K562 (cell line): ENCODE measurements at regions not wholly inside any gene's neighbourhood (a gene's known extent, or its start where the extent isn't known, plus 50 kb on each side); places are given as distances from the start of the nearest gene placed in this dataset.

Source experiments
- ATAC-seq: fragments of 200-7000 bp; cut with Tn5 transposase; 3 replicates; pipeline ENCODE4 v1.9.1; 2020; ENCODE audit warnings: moderate library complexity
- BruUV-seq: library from RNA; stranded (reverse); fragments of 400-500 nt; replicated peaks from 2 replicates; lab custom pipeline; 2021; lab: Mats Ljungman, UMichigan
- CTCF ChIA-PET: fragments of 300-600 bp; formaldehyde crosslinking; extraction: SDS; loops from one replicate; lab custom pipeline; 2021; ENCODE audit warnings: low intra/inter-chr PET ratio; lab: Yijun Ruan, JAX
- POLR2A ChIA-PET: fragments of 300-600, 350-650 bp; sonication (Branson Sonifier 250); formaldehyde crosslinking; extraction: SDS; loops from one replicate; lab custom pipeline; 2021; ENCODE audit warnings: antibody characterized with exemption, inconsistent platforms; lab: Yijun Ruan, JAX
- DNase-seq, 4 experiments: peaks; one replicate each; pipeline versions ENCODE4 v3.0.0 to v3.0.0-alpha.2; 2011 to 2018; ENCODE audit warnings: low spot score in 3 of 4, mixed read lengths in 3 of 4; ENCODE audit errors: extremely low read depth in 1 of 4
- FAIRE-seq: peaks from 2 replicates; lab custom pipeline; 2011; peaks lifted over from hg19 to GRCh38; lab: Jason Lieb, UNC
- H2AFZ ChIP-seq: 2 replicates; pipeline ENCODE4 v1.6.0; 2011; ENCODE audit warnings: low read depth, low read length, control low read depth, inconsistent platforms
- H3K27ac ChIP-seq: fragments of 200-600 bp; 3 replicates; pipeline ENCODE4 v1.8.0; 2011; ENCODE audit warnings: low read depth, mild to moderate bottlenecking, control low read depth, inconsistent platforms, low read length, moderate library complexity, mixed read lengths; ENCODE audit errors: extremely low read depth
- H3K27me3 ChIP-seq, 2 experiments: fragments of 300-600 bp in 1 of 2; 2 replicates in 1 of 2; 3 replicates in 1 of 2; pipeline versions ENCODE4 v1.6.0 to v1.8.0; 2011; ENCODE audit warnings: inconsistent platforms in 2 of 2, low read length in 2 of 2, mild to moderate bottlenecking in 1 of 2, mixed read lengths in 1 of 2, moderate library complexity in 1 of 2; ENCODE audit not compliant: control insufficient read depth in 2 of 2, insufficient read depth in 2 of 2
- H3K36me3 ChIP-seq: fragments of 300-600 bp; 3 replicates; pipeline ENCODE4 v1.8.0; 2011; ENCODE audit warnings: mild to moderate bottlenecking, low read length, inconsistent platforms; ENCODE audit not compliant: control insufficient read depth, insufficient read depth
- H3K4me1 ChIP-seq, 2 experiments: fragments of 200-600 bp in 1 of 2; replicated peaks in 1 of 2; 2 replicates in 1 of 2; 3 replicates in 1 of 2; pipeline versions ENCODE4 v1.5.1 to v1.8.0; 2011; ENCODE audit warnings: inconsistent platforms in 2 of 2, low read length in 2 of 2, mild to moderate bottlenecking in 1 of 2, mixed read lengths in 1 of 2, moderate library complexity in 1 of 2; ENCODE audit not compliant: control insufficient read depth in 2 of 2, insufficient read depth in 2 of 2
- H3K4me2 ChIP-seq: 2 replicates; pipeline ENCODE4 v1.6.1; 2011; ENCODE audit warnings: low read length, control low read depth, inconsistent platforms, mixed read lengths; ENCODE audit not compliant: insufficient read depth
- H3K4me3 ChIP-seq: fragments of 200-600 bp; sonication (generic), shearing (Covaris generic); 2 replicates; pipeline ENCODE4 v1.5.1; 2016; ENCODE audit warnings: control low read depth, inconsistent platforms
- H3K79me2 ChIP-seq: fragments of 200-600 bp; 3 replicates; pipeline ENCODE4 v1.8.0; 2011; ENCODE audit warnings: low read length, inconsistent platforms; ENCODE audit not compliant: control insufficient read depth, insufficient read depth
- H3K9ac ChIP-seq, 2 experiments: 2 replicates each; pipeline versions ENCODE4 v1.6.0 to v1.6.1; 2011; ENCODE audit warnings: low read depth in 2 of 2, low read length in 2 of 2, control low read depth in 1 of 2, inconsistent platforms in 1 of 2, mild to moderate bottlenecking in 1 of 2, mixed read lengths in 1 of 2; ENCODE audit not compliant: insufficient read depth in 1 of 2
- H3K9me1 ChIP-seq: one replicate; pipeline ENCODE4 v1.6.0; 2011; ENCODE audit warnings: inconsistent platforms, mild to moderate bottlenecking, low read length, moderate library complexity; ENCODE audit not compliant: control insufficient read depth, insufficient read depth
- H3K9me3 ChIP-seq: replicated peaks from 2 replicates; pipeline ENCODE4 v1.5.1; 2011; ENCODE audit warnings: low read depth, low read length, inconsistent platforms; ENCODE audit not compliant: control insufficient read depth, insufficient read depth
- H4K20me1 ChIP-seq: replicated peaks from 2 replicates; pipeline ENCODE4 v1.6.1; 2011; ENCODE audit warnings: low read length, inconsistent platforms, mixed read lengths; ENCODE audit not compliant: control insufficient read depth, insufficient read depth
- BHLHE40 ChIP-seq: IDR thresholded peaks from 2 replicates; pipeline ENCODE4 v1.6.1; 2011; ENCODE audit warnings: low read length, improper control_type of control experiment
- CTBP1 ChIP-seq: fragments of 450-650 bp; IDR thresholded peaks from 2 replicates; pipeline ENCODE4 v1.6.1; 2016; ENCODE audit warnings: borderline replicate concordance
- E2F3 ChIP-seq: fragments of 250-450 bp; sonication (Bioruptor Pico); IDR thresholded peaks from 2 replicates; pipeline ENCODE4 v1.4.0; 2020; ENCODE audit warnings: mild to moderate bottlenecking
- GATAD2B ChIP-seq: fragments of 450-650 bp; IDR thresholded peaks from 2 replicates; pipeline ENCODE4 v1.6.1; 2017; ENCODE audit warnings: mild to moderate bottlenecking, borderline replicate concordance
- KAT2B ChIP-seq: IDR thresholded peaks from one replicate; pipeline ENCODE4 v1.6.1; 2012; ENCODE audit warnings: low read depth, mild to moderate bottlenecking, control low read depth, inconsistent platforms, low read length, moderate library complexity
- KLF6 ChIP-seq: fragments of 250-450 bp; sonication (Bioruptor Pico); IDR thresholded peaks from 2 replicates; pipeline ENCODE4 v1.4.0; 2020; ENCODE audit warnings: mild to moderate bottlenecking, moderate library complexity, borderline replicate concordance
- MED1 ChIP-seq: sonication (generic); formaldehyde crosslinking; IDR thresholded peaks from 2 replicates; pipeline ENCODE4 v1.8.1; 2023; ENCODE audit warnings: missing genetic modification reagents, borderline replicate concordance
- MEF2A ChIP-seq: IDR thresholded peaks from 2 replicates; pipeline ENCODE4 v1.6.1; 2011; ENCODE audit warnings: low read depth, mild to moderate bottlenecking, low read length, moderate library complexity; ENCODE audit not compliant: control insufficient read depth
- NR2C2 ChIP-seq, 2 experiments: fragments of 200-800 bp in 1 of 2; sonication (Bioruptor generic) in 1 of 2; sonication (generic) in 1 of 2; formaldehyde crosslinking in 1 of 2; IDR thresholded peaks; 2 replicates each; pipeline versions ENCODE4 v1.6.1 to v1.8.0; 2016 to 2022; ENCODE audit warnings: mild to moderate bottlenecking in 1 of 2, missing compliant biosample characterization in 1 of 2, missing genetic modification characterization in 1 of 2, missing genetic modification reagents in 1 of 2
- PML ChIP-seq: IDR thresholded peaks from 2 replicates; pipeline ENCODE4 v1.6.1; 2012; ENCODE audit warnings: low read length, inconsistent platforms
- TEAD2 ChIP-seq: fragments of 450-650 bp; IDR thresholded peaks from 2 replicates; pipeline ENCODE4 v1.6.1; 2016; ENCODE audit warnings: missing genetic modification characterization, control low read depth, missing compliant biosample characterization
- ZKSCAN8 ChIP-seq: fragments of 200-800 bp; sonication (Bioruptor generic); IDR thresholded peaks from 2 replicates; pipeline ENCODE4 v1.6.1; 2016; ENCODE audit warnings: missing genetic modification characterization, missing compliant biosample characterization
- ZNF121 ChIP-seq: sonication (generic); formaldehyde crosslinking; conservative IDR thresholded peaks from 2 replicates; pipeline ENCODE4 v1.8.0; 2022; ENCODE audit warnings: missing genetic modification reagents
- ZNF143 ChIP-seq: sonication (generic); formaldehyde crosslinking; IDR thresholded peaks from 2 replicates; pipeline ENCODE4 v1.9.0; 2022; ENCODE audit warnings: mild to moderate bottlenecking, missing genetic modification reagents
- ZNF146 ChIP-seq: IDR thresholded peaks from one replicate; pipeline ENCODE4 v1.6.1; 2018; ENCODE audit warnings: missing compliant biosample characterization; ENCODE audit not compliant: unreplicated experiment
- ZNF551 ChIP-seq: fragments of 250-450 bp; sonication (Bioruptor Pico); IDR thresholded peaks from 2 replicates; pipeline ENCODE4 v1.5.0; 2021; ENCODE audit warnings: mild to moderate bottlenecking, moderate library complexity
- WGBS: fragments of 100-300 bp; shearing (Covaris generic); methylation state at CpG from one replicate; pipeline ENCODE4 v1.1.6; 2016; ENCODE audit warnings: low coverage, mixed read lengths; ENCODE audit not compliant: insufficient coverage; ENCODE audit errors: missing lambda C conversion rate; 5-methylcytosine and 5-hydroxymethylcytosine counted together
- in situ Hi-C: fragments of 300-500 bp; cut with MboI; formaldehyde crosslinking; loops from 4 replicates; pipeline ENCODE4 v1.15.0; 2018; ENCODE audit warnings: inconsistent platforms, mixed read lengths
- intact Hi-C: fragments of 100-400 bp; cut with micrococcal nuclease; formaldehyde crosslinking; loops from 2 replicates; pipeline ENCODE4 v1.14.2; 2022
- TF ChIP-seq, protein P1 (sequence below): fragments of 200-800 bp; sonication (Bioruptor generic); IDR thresholded peaks from 2 replicates; pipeline ENCODE4 v1.6.1; 2016; ENCODE audit warnings: missing genetic modification characterization, missing compliant biosample characterization

DNA sequence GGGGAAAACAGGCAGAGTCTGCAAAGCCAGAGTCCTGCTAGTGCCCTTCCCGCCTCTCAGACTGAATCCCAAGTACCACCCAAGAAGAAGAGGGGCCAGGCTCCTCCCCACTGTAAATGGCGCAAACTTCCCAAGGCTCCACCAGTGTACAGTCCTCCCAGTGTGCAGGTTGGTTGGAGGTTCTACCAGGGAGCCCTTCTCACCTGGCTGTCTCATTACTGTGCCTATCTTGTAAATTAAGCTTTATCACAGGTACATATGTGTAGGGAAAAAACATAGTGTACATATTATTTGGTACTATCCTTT is 189.7 kb downstream of the FSCB start:
- ChIA-PET CTCF (no interaction called here), POLR2A (no interaction called here)
- no peaks in the 10 kb centered on the region for H3K36me3 ChIP-seq
- DNase-seq (no peak), FAIRE-seq (no peak), ATAC-seq (no peak)
- no peak overlapping the region for H2AFZ ChIP-seq
- peak overlapping the region; percentile 68; the same call in 2 of the 3 replicates for H3K27ac ChIP-seq
- no TSS peak for BruUV-seq
- H3K9ac ChIP-seq = no peak overlapping the region
- no peaks in the 10 kb centered on the region for H3K4me1 ChIP-seq
- TF ChIP-seq NR2C2 (CRISPR knock-in tag; IDR thresholded peaks at IDR 0.05) (no peak), NR2C2 (tag; IDR thresholded peaks at IDR 0.05) (no peak), KAT2B (no peak), ZNF146 (CRISPR knock-in tag) (no peak), TEAD2 (no peak), ZKSCAN8 (CRISPR knock-in tag) (no peak), PML (no peak), BHLHE40 (no peak), GATAD2B (no peak), CTBP1 (no peak), ZNF121 (CRISPR knock-in tag) (no peak), MED1 (CRISPR knock-in tag) (no peak), KLF6 (CRISPR knock-in tag) (no peak), ZNF143 (CRISPR knock-in tag) (no peak), E2F3 (CRISPR knock-in tag) (no peak), ZNF551 (CRISPR knock-in tag) (no peak), MEF2A (no peak)
- TF ChIP-seq, protein P1, sequence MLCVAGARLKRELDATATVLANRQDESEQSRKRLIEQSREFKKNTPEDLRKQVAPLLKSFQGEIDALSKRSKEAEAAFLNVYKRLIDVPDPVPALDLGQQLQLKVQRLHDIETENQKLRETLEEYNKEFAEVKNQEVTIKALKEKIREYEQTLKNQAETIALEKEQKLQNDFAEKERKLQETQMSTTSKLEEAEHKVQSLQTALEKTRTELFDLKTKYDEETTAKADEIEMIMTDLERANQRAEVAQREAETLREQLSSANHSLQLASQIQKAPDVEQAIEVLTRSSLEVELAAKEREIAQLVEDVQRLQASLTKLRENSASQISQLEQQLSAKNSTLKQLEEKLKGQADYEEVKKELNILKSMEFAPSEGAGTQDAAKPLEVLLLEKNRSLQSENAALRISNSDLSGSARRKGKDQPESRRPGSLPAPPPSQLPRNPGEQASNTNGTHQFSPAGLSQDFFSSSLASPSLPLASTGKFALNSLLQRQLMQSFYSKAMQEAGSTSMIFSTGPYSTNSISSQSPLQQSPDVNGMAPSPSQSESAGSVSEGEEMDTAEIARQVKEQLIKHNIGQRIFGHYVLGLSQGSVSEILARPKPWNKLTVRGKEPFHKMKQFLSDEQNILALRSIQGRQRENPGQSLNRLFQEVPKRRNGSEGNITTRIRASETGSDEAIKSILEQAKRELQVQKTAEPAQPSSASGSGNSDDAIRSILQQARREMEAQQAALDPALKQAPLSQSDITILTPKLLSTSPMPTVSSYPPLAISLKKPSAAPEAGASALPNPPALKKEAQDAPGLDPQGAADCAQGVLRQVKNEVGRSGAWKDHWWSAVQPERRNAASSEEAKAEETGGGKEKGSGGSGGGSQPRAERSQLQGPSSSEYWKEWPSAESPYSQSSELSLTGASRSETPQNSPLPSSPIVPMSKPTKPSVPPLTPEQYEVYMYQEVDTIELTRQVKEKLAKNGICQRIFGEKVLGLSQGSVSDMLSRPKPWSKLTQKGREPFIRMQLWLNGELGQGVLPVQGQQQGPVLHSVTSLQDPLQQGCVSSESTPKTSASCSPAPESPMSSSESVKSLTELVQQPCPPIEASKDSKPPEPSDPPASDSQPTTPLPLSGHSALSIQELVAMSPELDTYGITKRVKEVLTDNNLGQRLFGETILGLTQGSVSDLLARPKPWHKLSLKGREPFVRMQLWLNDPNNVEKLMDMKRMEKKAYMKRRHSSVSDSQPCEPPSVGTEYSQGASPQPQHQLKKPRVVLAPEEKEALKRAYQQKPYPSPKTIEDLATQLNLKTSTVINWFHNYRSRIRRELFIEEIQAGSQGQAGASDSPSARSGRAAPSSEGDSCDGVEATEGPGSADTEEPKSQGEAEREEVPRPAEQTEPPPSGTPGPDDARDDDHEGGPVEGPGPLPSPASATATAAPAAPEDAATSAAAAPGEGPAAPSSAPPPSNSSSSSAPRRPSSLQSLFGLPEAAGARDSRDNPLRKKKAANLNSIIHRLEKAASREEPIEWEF = no peak
- H3K27me3 ChIP-seq = no peaks in the 10 kb centered on the region
- no peaks in the 10 kb centered on the region for H3K79me2 ChIP-seq
- H3K4me3 ChIP-seq = no peak overlapping the region
- no peaks in the 10 kb centered on the region for H3K9me3 ChIP-seq
- 0% methylated on average over 2 of the region's 2 CpGs for WGBS
- no peak overlapping the region for H3K4me2 ChIP-seq
- no peaks in the 10 kb centered on the region for H4K20me1 ChIP-seq
- no peaks in the 10 kb centered on the region for H3K9me1 ChIP-seq
- intact Hi-C loops (no loop called here), in situ Hi-C loops (no loop called here)
